Fibroblast of lung (primary cell): ENCODE measurements at regions not wholly inside any gene's neighbourhood (a gene's known extent, or its start where the extent isn't known, plus 50 kb on each side); places are given as distances from the start of the nearest gene placed in this dataset.

Source experiments
- EZH2 ChIP-seq: IDR thresholded peaks from 2 replicates; pipeline ENCODE4 v1.5.1; 2012; ENCODE audit warnings: low read length, control low read depth, mild to moderate bottlenecking; ENCODE audit errors: missing control alignments
- TF ChIP-seq, protein P1 (sequence below), 2 donors: IDR thresholded peaks in 1 of 2; conservative IDR thresholded peaks in 1 of 2; 1 replicate in 1 of 2; 2 replicates in 1 of 2; pipeline ENCODE4 v1.5.1; 2011 to 2012; ENCODE audit warnings: low read length in 2 of 2, control low read depth in 1 of 2, inconsistent platforms in 1 of 2, low read depth in 1 of 2, mild to moderate bottlenecking in 1 of 2

DNA sequence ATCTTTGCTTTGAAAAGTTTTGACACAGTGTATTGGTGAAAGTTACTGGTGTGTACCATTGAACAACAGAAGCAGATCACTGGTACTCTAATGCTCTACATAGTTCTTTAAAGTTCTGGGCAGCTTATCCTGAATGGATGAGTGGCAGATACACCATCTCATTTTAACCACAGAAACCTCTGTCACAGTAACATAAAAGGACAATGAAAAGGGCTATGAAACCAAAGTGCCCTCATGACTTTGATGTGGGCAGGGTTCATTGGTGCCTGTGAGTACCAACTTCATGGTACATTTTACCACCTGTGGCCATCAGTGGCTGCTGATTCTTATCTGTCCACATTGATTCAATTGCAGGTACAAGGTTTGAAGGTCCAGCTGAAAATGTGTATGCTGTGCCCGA lies 285.7 kb upstream of the PREP start:
- no peak for TF ChIP-seq EZH2
- TF ChIP-seq, protein P1, sequence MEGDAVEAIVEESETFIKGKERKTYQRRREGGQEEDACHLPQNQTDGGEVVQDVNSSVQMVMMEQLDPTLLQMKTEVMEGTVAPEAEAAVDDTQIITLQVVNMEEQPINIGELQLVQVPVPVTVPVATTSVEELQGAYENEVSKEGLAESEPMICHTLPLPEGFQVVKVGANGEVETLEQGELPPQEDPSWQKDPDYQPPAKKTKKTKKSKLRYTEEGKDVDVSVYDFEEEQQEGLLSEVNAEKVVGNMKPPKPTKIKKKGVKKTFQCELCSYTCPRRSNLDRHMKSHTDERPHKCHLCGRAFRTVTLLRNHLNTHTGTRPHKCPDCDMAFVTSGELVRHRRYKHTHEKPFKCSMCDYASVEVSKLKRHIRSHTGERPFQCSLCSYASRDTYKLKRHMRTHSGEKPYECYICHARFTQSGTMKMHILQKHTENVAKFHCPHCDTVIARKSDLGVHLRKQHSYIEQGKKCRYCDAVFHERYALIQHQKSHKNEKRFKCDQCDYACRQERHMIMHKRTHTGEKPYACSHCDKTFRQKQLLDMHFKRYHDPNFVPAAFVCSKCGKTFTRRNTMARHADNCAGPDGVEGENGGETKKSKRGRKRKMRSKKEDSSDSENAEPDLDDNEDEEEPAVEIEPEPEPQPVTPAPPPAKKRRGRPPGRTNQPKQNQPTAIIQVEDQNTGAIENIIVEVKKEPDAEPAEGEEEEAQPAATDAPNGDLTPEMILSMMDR (conservative IDR thresholded peaks at IDR 0.05 in 1 of 2, IDR thresholded peaks at IDR 0.05 in 1 of 2; ENCODE audit: low read depth in 1 of 2, low read length in 2 of 2) = no peak
